ENCODE measurements at regions not wholly inside any gene's neighbourhood (a gene's known extent, or its start where the extent isn't known, plus 50 kb on each side); places are given as distances from the start of the nearest gene placed in this dataset.

DNA sequence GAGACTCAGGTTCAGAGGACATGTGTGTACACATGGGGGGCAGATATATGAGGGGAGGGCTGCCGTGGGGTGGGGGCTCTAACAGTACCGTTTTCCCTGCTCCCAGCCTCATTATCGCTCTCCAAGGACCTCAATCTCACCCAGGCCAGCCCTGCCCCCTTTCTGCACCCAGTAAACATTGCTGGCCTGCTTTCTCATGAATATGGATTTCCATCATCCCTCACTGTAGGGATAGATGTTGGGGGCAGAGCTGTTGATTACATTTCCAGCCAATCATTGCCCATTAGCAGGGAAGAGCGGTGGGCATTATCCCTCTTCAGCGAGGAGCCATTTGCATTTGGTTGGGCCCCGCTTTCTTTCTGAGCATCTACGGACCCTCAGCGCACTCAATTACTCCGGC is 273.8 kb downstream of the RPS6KC1 start:
- ATAC-seq (no peak), DNase-seq (no peak)
- intact Hi-C loops (cut with DNase I) = no loop called here
- TF ChIP-seq, protein P1, sequence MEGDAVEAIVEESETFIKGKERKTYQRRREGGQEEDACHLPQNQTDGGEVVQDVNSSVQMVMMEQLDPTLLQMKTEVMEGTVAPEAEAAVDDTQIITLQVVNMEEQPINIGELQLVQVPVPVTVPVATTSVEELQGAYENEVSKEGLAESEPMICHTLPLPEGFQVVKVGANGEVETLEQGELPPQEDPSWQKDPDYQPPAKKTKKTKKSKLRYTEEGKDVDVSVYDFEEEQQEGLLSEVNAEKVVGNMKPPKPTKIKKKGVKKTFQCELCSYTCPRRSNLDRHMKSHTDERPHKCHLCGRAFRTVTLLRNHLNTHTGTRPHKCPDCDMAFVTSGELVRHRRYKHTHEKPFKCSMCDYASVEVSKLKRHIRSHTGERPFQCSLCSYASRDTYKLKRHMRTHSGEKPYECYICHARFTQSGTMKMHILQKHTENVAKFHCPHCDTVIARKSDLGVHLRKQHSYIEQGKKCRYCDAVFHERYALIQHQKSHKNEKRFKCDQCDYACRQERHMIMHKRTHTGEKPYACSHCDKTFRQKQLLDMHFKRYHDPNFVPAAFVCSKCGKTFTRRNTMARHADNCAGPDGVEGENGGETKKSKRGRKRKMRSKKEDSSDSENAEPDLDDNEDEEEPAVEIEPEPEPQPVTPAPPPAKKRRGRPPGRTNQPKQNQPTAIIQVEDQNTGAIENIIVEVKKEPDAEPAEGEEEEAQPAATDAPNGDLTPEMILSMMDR (IDR thresholded peaks at IDR 0.05) = no peak
- WGBS, 3 donors = 94 to 97% (median 94%) methylated on average over 9 of the region's 9 CpGs
- Histone ChIP-seq H3K36me3 (ENCODE audit: insufficient read depth in 1 of 2, low read depth in 1 of 2) (no peaks in the 10 kb centered on the region), H3K27me3 (ENCODE audit: insufficient read depth in 3 of 3, low read length in 2 of 3) (no peaks in the 10 kb centered on the region), H3K9me3 (no peaks in the 10 kb centered on the region), H3K4me3 (no peak overlapping the region), H3K27ac (no peak overlapping the region), H3K4me1 (no peaks in the 10 kb centered on the region)

DNA sequence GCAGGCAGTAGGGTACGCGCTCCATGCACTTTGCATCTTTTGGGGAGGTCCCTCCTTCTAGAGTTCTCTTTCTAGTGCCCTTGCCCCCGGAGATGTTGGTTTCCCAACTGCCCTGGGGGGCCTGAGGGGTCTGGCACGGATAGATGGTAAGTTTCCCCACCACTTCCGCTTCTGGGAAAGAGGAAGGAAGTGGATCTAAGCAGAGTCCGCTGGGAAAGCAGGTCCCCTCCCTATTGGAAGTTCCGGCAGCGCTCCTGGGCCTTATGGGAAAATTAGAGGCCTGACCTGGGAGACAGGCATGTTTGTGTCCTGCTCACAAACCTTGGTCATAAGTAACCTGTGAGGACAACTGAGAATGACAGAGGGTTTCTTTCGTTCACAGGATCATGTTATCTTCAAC is 274.4 kb downstream of the RPS6KC1 start:
- TF ChIP-seq, protein P1 (IDR thresholded peaks at IDR 0.05) = no peak
- Histone ChIP-seq H3K27me3 (ENCODE audit: insufficient read depth in 3 of 3, low read length in 2 of 3) (no peaks in the 10 kb centered on the region), H3K27ac (no peak overlapping the region), H3K9me3 (no peaks in the 10 kb centered on the region), H3K4me1 (no peaks in the 10 kb centered on the region), H3K36me3 (ENCODE audit: insufficient read depth in 1 of 2, low read depth in 1 of 2) (no peaks in the 10 kb centered on the region), H3K4me3 (no peak overlapping the region)
- WGBS, 3 donors = 82 to 83% (median 83%) methylated on average over 9 of the region's 9 CpGs
- intact Hi-C loops (cut with DNase I) = no loop called here
- DNase-seq (no peak), ATAC-seq (no peak)

DNA sequence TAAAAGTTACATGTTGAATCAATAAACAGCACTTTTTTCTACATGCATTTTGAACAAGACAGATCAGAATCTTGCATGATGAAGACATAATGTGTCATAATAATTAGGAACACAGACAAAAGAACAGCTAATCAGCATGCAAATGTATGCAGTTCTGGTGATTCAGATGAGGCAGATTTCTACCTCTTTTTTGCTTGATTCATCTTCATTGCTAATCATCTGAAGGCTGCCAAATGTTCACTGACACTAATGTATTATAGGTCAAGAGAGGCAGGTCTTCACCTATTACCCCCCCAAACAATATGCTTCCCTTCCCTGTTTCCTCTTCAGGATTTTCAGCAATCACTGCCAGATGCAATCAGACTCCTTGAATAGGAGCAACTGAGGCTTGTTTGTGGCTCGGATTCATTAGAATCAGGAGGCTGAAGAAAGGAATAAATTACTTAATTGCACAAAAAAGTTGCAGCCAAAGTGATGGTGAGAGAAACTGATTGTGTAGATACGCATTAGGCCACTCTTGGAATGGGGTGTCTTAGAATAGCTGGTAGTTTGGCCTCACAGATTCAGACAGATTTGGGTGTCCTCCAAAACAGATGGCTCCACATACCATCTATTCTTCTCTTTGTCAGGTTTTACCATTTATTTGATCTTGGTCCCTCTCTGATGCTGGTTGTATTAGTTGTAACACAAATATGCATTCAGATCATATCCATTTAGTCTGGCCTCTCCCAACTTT is 275.4 kb downstream of the RPS6KC1 start:
- no peaks in the 10 kb centered on the region for H3K4me1 ChIP-seq
- H3K9me3 ChIP-seq = no peaks in the 10 kb centered on the region
- no peaks in the 10 kb centered on the region for H3K27me3 ChIP-seq (ENCODE audit: insufficient read depth in 3 of 3, low read length in 2 of 3)
- H3K4me3 ChIP-seq = no peak overlapping the region
- TF ChIP-seq, protein P1 (IDR thresholded peaks at IDR 0.05) = no peak
- DNase-seq = no peak
- 67 to 81% (median 71%) methylated on average over 2 of the region's 2 CpGs for WGBS, 3 donors
- no peak for ATAC-seq
- H3K27ac ChIP-seq = no peak overlapping the region
- intact Hi-C loops (cut with DNase I) = no loop called here
- H3K36me3 ChIP-seq (ENCODE audit: insufficient read depth in 1 of 2, low read depth in 1 of 2) = no peaks in the 10 kb centered on the region

DNA sequence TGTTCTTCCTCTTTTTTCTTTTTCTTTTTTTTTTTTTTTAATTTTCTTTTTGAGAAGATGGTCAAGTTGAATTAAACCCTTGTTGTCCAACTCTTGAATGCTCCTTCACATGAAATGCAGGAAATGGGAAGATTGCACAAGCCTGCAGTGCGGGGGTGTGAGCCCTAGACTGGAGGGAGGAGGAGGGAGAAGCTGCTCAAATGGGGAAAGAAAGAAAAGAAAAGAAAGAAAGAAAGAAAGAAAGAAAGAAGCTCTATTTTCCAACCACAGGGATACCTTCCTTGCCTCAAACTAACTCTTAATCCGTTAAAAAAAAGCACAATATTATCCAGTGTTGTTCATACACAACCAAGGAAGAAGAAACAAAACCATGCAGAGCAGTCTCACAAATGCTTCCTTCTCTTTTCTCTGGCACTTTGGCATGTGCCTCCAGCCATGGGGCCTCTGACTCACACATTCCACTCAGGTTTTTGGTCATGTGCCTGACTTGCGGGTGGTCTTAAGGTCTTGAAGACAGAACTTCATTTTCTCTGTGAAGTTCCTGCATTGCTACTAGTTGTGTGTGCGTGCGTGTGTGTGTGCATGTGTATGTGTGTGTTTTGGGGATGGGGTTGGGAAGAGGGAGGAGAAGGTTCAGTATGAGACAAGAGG is 276.1 kb downstream of the RPS6KC1 start:
- peak in 1 of 2 donors; percentile 32 for DNase-seq

More for the DNA sequence above, 276.1 kb downstream of the RPS6KC1 start:
- no peaks in the 10 kb centered on the region for H3K4me1 ChIP-seq
- no peak overlapping the region for H3K27ac ChIP-seq
- H3K27me3 ChIP-seq (ENCODE audit: insufficient read depth in 3 of 3, low read length in 2 of 3) = no peaks in the 10 kb centered on the region
- no peak overlapping the region for H3K4me3 ChIP-seq
- no peaks in the 10 kb centered on the region for H3K36me3 ChIP-seq (ENCODE audit: insufficient read depth in 1 of 2, low read depth in 1 of 2)
- TF ChIP-seq, protein P1 (IDR thresholded peaks at IDR 0.05) = no peak
- WGBS, 3 donors = 59 to 72% (median 60%) methylated on average over 5 of the region's 5 CpGs
- no peaks in the 10 kb centered on the region for H3K9me3 ChIP-seq
- intact Hi-C loops (cut with DNase I) = no loop called here
- ATAC-seq = no peak

Measured in psoas muscle (tissue), 7 donors.